Heart left ventricle (tissue), 16 donors: ENCODE measurements at regions not wholly inside any gene's neighbourhood (a gene's known extent, or its start where the extent isn't known, plus 50 kb on each side); places are given as distances from the start of the nearest gene placed in this dataset.

Experiments used
- ATAC-seq, 4 donors: fragments of 200-7000 bp; cut with Tn5 transposase; one replicate each; pipeline ENCODE4 v1.9.1; 2020 to 2022; ENCODE audit warnings: moderate library complexity in 4 of 4, mild to moderate bottlenecking in 3 of 4, moderate number of reproducible peaks in 1 of 4
- DNase-seq, 5 donors: peaks; one replicate each; pipeline ENCODE4 v3.0.0-alpha.2; 2020
- H3K27ac ChIP-seq, 12 donors: fragments of 200-600 bp; sonication (generic) in 4 of 12; one replicate each; pipeline versions ENCODE4 v1.5.0 to v1.8.0; 2016 to 2022; ENCODE audit warnings: mild to moderate bottlenecking in 2 of 12
- H3K27me3 ChIP-seq, 9 donors: fragments of 200-600 bp; sonication (generic) in 2 of 9; one replicate each; pipeline versions ENCODE4 v1.5.1 to v1.8.0; 2016 to 2022; ENCODE audit warnings: mild to moderate bottlenecking in 3 of 9
- H3K36me3 ChIP-seq, 9 donors: fragments of 200-600 bp; sonication (generic) in 2 of 9; one replicate each; pipeline versions ENCODE4 v1.5.0 to v1.8.0; 2018 to 2022; ENCODE audit warnings: mild to moderate bottlenecking in 2 of 9
- H3K4me1 ChIP-seq, 12 donors: fragments of 200-600 bp; sonication (generic) in 4 of 12; one replicate each; pipeline versions ENCODE4 v1.5.0 to v1.8.0; 2016 to 2022; ENCODE audit warnings: mild to moderate bottlenecking in 3 of 12
- H3K4me3 ChIP-seq, 12 donors: fragments of 200-600 bp; sonication (generic) in 4 of 12; one replicate each; pipeline versions ENCODE4 v1.5.0 to v1.8.0; 2017 to 2022; ENCODE audit warnings: mild to moderate bottlenecking in 9 of 12, moderate library complexity in 4 of 12
- H3K9me3 ChIP-seq, 12 donors: fragments of 200-600 bp; sonication (generic) in 4 of 12; one replicate each; pipeline versions ENCODE4 v1.5.0 to v1.8.0; 2016 to 2022; ENCODE audit warnings: mild to moderate bottlenecking in 1 of 12
- CTCF ChIP-seq, 12 donors: fragments of 200-600 bp; sonication (generic) in 4 of 12; IDR thresholded peaks; one replicate each; pipeline versions ENCODE4 v1.5.0 to v1.8.0; 2018 to 2022; ENCODE audit warnings: antibody characterized with exemption in 12 of 12, mild to moderate bottlenecking in 5 of 12
- POLR2A ChIP-seq, 2 donors: fragments of 450-650 bp; IDR thresholded peaks; one replicate each; pipeline ENCODE4 v1.6.1; 2017; ENCODE audit warnings: antibody characterized with exemption in 2 of 2, mild to moderate bottlenecking in 2 of 2, moderate library complexity in 2 of 2
- WGBS, 4 donors: extraction: QIAGEN DNeasy Blood & Tissue Kit in 2 of 4; methylation state at CpG; one replicate each; pipeline versions ENCODE4 v1.1.5 to v1.1.7; 2013 to 2018; 5-methylcytosine and 5-hydroxymethylcytosine counted together
- intact Hi-C, 10 donors: fragments of 100-400 bp; cut with DNase I; formaldehyde crosslinking; loops; one replicate each; pipeline versions ENCODE4 v1.11.1 to v1.14.2; 2022
- donor health status: ischemic (EF 13 %, LVEDD 7.1; RV severe dilation, severe dysfunction).
- donor health status: healthy with polysubstance abuse.
- donor health status: DM: no; HTN: yes; CAD: no.
- donor health status: DM: no; HTN: no; CAD: no.
- donor health status: ischemic (EF 25% LVEDD 6.9; RV normal size, moderate dysfunction).
- donor health status: ischemic (EF 25% LVEDD 5.7; RV mildly dilated, moderate dysfunction).
- donor health status: healthy.
- donor health status: DM: yes; HTN: yes; CAD: no.
- donor health status: ischemic (EF 35%, LVEDD 5.7; RV mildly dilated, moderate dysfunction).
- donor health status: nonischemic (EF 11% LVEDD 7.7; RV severe dilation, severe dysfunction).
- donor health status: DM: yes; HTN: yes; CAD: no.
- donor health status: PGD.
- donor health status: ischemic (EF 29% LVEDD 5.4; RV normal size, mild dysfunction).
- donor health status: nonischemic (EF 23%, LVEDD 6.1; RV moderate dilation, normal function).

- intact Hi-C loops: loop anchor here in 1 of 10 donors (10.0 kb wide), 1 partner anchor 812 kb away; no protein-coding TSS in a partner anchor
- 51 to 68% (median 62%) methylated on average over 3 of the region's 3 CpGs for WGBS, 4 donors
- no peak for ATAC-seq
These were observed 81.2 kb upstream of the CYRIA start for GRCh38 chr2:16746833-16747232.

GRCh38 chr2:16746329-16746728 lies 80.7 kb upstream of the CYRIA start:
- Histone ChIP-seq H3K4me1 (no peaks in the 10 kb centered on the region), H3K27ac (no peak overlapping the region), H3K9me3 (no peaks in the 10 kb centered on the region), H3K36me3 (no peaks in the 10 kb centered on the region), H3K4me3 (no peak overlapping the region), H3K27me3 (no peaks in the 10 kb centered on the region)
- TF ChIP-seq CTCF (IDR thresholded peaks at IDR 0.05) (no peak), POLR2A (IDR thresholded peaks at IDR 0.05) (no peak)
- DNase-seq (no peak), ATAC-seq (no peak)
- WGBS, 4 donors: 74 to 80% (median 75%) methylated on average over 4 of the region's 4 CpGs
- intact Hi-C loops: loop anchor here in 1 of 10 donors (10.0 kb wide), 1 partner anchor 812 kb away; no protein-coding TSS in a partner anchor

More at GRCh38 chr2:16746833-16747232, 81.2 kb upstream of the CYRIA start:
- no peak for TF ChIP-seq POLR2A (IDR thresholded peaks at IDR 0.05)
- TF ChIP-seq CTCF (IDR thresholded peaks at IDR 0.05): no peak
- H3K4me3 ChIP-seq: no peak overlapping the region
- no peak for DNase-seq
- no peaks in the 10 kb centered on the region for H3K27me3 ChIP-seq
- H3K9me3 ChIP-seq: no peaks in the 10 kb centered on the region
- H3K4me1 ChIP-seq: no peaks in the 10 kb centered on the region
- no peak overlapping the region for H3K27ac ChIP-seq
- no peaks in the 10 kb centered on the region for H3K36me3 ChIP-seq

- H3K36me3 ChIP-seq: no peaks in the 10 kb centered on the region
- DNase-seq (no peak), ATAC-seq (no peak)
- H3K27ac ChIP-seq: no peak overlapping the region
- no peaks in the 10 kb centered on the region for H3K4me1 ChIP-seq
- H3K9me3 ChIP-seq: no peaks in the 10 kb centered on the region
- intact Hi-C loops: loop anchor here in 1 of 10 donors (10.0 kb wide), 1 partner anchor 811 kb away; no protein-coding TSS in a partner anchor
- no peaks in the 10 kb centered on the region for H3K27me3 ChIP-seq
- 87 to 90% (median 89%) methylated on average over 5 of the region's 5 CpGs for WGBS, 4 donors
- H3K4me3 ChIP-seq: no peak overlapping the region
- no peak for TF ChIP-seq POLR2A (IDR thresholded peaks at IDR 0.05)
- TF ChIP-seq CTCF (IDR thresholded peaks at IDR 0.05): no peak
These were observed 79.8 kb upstream of the CYRIA start for GRCh38 chr2:16745466-16745865.

- TF ChIP-seq POLR2A (IDR thresholded peaks at IDR 0.05): no peak
- TF ChIP-seq CTCF (IDR thresholded peaks at IDR 0.05): no peak
These were observed 78.9 kb upstream of the CYRIA start for GRCh38 chr2:16744521-16744920.

More at GRCh38 chr2:16744521-16744920, 78.9 kb upstream of the CYRIA start:
- intact Hi-C loops: loop anchor here in 1 of 10 donors (10.0 kb wide), 1 partner anchor 810 kb away; no protein-coding TSS in a partner anchor
- ATAC-seq (no peak), DNase-seq (no peak)
- Histone ChIP-seq H3K4me1 (peaks cover 0 to 8% (median 0%) of the 10 kb centered on the region in 12 donors), H3K27me3 (no peaks in the 10 kb centered on the region), H3K27ac (no peak overlapping the region), H3K4me3 (no peak overlapping the region), H3K9me3 (no peaks in the 10 kb centered on the region), H3K36me3 (no peaks in the 10 kb centered on the region)
